HG03095 (cell line): ENCODE measurements at regions not wholly inside any gene's neighbourhood (a gene's known extent, or its start where the extent isn't known, plus 50 kb on each side); places are given as distances from the start of the nearest gene placed in this dataset.

Source experiments
- ATAC-seq: cut with Tn5 transposase; IDR thresholded peaks from one replicate; pipeline ENCODE4 v1.9.1; 2021; ENCODE audit warnings: moderate library complexity; ENCODE audit not compliant: unreplicated experiment

DNA sequence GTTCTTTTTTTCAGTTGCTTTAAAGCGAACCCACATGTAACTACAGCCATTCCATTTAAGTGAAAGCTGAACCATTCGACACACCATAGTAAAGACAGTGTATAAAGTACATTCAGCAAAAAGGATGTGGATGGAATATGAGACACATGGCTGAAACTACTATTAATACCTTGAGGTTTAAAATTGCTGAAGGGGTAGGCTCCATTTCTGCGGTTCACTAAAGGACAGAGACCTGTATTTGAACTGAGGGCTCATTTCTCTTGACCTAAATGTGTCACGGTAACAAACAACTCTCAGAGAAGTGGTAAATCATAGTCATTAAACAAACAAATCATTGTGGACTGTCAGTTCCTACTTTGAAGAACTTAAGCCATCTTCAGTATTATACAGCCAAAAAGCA, 1085.6 kb upstream of the TENM3 start:
- ATAC-seq = no peak

GRCh38 chr4:181158971-181159370, 1084.2 kb upstream of the TENM3 start:
- no peak for ATAC-seq

- no peak for ATAC-seq
Observed at GRCh38 chr4:181161669-181162068, 1081.5 kb upstream of the TENM3 start.

GRCh38 chr4:181162266-181162665, 1080.9 kb upstream of the TENM3 start:
- no peak for ATAC-seq

DNA sequence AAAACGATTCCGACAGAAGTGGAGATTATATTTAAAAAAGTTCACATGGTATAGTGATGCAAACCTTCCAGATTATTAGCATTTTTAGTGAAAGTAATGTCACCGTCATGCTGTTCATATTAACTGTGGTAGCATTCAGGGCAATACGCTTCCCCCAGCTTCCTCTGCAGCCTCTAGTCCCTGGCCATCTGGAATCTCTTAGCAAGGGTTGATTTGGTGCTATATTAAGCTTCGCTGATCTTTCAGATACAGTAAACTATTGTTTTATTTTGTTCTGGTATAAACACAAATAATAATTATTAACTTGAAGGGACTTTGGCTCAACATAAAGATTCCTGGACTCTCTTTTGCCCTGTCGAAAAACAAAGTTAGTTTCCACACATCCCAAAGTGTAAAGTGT, 1080.5 kb upstream of the TENM3 start:
- ATAC-seq = no peak

- no peak for ATAC-seq
Observed at GRCh38 chr4:181166742-181167399, 1076.3 kb upstream of the TENM3 start.

DNA sequence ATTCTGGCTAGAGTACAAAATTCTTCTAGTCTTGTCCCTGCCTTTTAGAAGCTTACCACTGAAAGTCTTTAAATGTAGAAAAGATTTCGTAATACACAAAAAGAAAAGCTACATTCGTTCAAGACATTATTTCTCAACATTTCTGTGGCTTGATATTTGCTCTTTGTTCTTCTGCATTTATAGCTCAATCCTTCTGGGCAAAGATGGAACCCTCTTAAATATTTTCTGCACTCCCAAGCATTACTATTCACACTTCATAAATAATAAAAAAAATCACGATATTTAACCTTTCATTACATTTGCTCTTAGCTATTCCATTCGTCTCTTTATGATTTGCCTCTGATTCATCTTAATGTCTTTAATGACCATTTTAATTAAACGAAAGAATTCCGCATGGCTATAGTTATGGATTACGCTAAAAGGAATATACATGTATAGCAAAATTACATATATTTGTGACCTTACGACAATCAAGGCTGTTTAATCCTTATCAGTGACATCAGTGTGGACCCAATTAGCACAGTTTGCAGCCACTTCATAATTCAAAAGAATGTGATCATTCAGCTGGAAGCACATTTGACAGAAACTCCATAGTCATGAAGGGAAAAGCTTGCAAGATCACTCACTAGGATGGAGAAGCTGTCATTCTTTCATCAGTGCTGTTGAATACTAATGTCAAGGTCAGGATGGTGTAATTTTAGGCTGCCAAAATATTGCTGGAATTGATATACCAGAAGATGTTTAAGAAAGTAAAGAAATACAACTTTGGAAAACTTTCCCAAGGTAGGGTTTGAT, 1075.0 kb upstream of the TENM3 start:
- ATAC-seq = no peak

GRCh38 chr4:181173046-181173445, 1070.2 kb upstream of the TENM3 start:
- no peak for ATAC-seq

DNA sequence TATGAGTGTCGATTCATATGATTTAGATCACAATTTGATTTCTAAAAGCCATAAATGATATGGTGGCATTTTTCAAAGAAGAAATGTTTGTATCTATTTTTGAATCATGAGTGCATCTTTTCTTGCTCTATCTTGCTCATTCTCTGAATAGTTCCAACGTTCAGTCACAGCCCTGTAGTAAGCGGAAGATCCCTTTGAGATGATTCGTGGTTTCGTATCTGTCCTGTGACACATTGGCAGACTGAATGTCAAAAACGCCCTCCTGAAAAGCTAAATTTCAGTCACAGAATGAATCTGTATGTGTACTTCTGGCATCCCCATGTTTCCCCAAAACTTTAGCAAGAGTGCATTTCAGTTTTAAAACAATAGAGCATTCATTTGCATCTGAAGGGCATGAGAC, 1066.9 kb upstream of the TENM3 start:
- ATAC-seq = no peak

- ATAC-seq = no peak
Observed at GRCh38 chr4:181181331-181181730, 1061.9 kb upstream of the TENM3 start.

- ATAC-seq = no peak
Observed at GRCh38 chr4:181189751-181190150, 1053.5 kb upstream of the TENM3 start.

- no peak for ATAC-seq
Observed at GRCh38 chr4:181193131-181193930, 1049.9 kb upstream of the TENM3 start.

DNA sequence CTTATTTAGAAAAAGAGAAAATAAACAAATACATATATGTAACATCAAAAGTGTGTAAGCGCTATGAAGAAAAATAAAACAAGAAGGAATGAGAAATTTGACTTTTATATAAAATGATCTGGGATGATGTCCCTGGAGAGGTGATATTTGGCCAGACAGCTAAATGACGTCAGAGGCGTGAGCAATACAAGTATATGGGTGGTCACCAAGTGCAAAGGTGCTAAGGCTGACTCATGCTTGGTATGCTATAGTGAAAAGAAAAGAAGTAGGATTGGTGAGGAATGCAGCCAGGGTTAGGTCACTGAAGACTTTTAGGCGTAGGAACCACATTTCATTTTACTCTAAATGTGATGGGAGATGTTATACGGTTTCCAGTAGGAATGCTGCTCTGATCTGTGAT, 1049.1 kb upstream of the TENM3 start:
- ATAC-seq = no peak

- ATAC-seq = no peak
Observed at GRCh38 chr4:181200076-181200475, 1043.1 kb upstream of the TENM3 start.

GRCh38 chr4:181202240-181202639, 1041.0 kb upstream of the TENM3 start:
- no peak for ATAC-seq

- ATAC-seq = no peak
Observed at GRCh38 chr4:181204109-181204508, 1039.1 kb upstream of the TENM3 start.

DNA sequence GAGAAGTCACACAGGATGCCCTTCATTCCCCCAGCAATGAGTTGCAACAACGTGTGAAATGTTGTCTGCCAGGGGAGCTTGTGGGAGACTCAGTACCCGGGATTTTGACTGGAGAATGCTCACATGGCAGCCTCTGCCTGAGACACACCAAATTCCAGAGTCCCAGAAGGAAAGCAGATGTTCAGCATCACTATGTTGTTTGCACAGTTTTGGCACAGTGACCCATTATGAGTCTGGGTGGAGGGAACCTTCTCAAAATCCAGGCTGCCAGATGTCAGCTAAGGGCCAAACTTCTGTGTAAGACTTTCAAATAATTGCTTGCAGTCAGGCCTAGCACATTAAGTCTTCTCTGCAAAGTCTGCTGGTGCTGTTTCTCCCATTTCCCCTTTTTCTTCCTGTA, 1029.7 kb upstream of the TENM3 start:
- no peak for ATAC-seq

DNA sequence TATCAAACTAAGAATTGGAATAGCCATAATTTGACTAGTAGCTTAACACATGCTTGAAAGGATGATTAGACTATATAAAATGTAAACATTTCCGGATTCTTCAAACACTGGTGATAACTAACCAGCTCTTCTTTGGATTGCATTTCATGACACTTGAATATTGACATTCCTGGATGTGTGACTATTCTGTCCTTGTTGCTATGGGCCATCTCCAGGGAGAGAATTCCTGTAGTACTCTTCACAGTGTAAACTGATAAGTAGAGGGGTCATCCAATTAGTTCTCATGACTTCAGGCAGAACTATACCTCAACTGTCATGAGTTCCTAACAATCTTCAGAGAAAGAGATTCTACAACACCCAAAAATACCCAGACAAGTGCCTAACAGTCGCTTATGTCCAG, 1026.7 kb upstream of the TENM3 start:
- no peak for ATAC-seq

GRCh38 chr4:181219783-181220416, 1023.3 kb upstream of the TENM3 start:
- no peak for ATAC-seq

GRCh38 chr4:181224852-181225251, 1018.4 kb upstream of the TENM3 start:
- no peak for ATAC-seq

GRCh38 chr4:181225616-181226261, 1017.5 kb upstream of the TENM3 start:
- no peak for ATAC-seq
